OCI-LY1 (cell line): ENCODE measurements at regions not wholly inside any gene's neighbourhood (a gene's known extent, or its start where the extent isn't known, plus 50 kb on each side); places are given as distances from the start of the nearest gene placed in this dataset.

Experiments used
- H2AFZ ChIP-seq: fragments of 200-600 bp; sonication (generic), shearing (Covaris generic); 2 replicates; pipeline ENCODE4 v1.6.0; 2014; ENCODE audit warnings: antibody characterized with exemption, mild to moderate bottlenecking, low read length
- H3F3A ChIP-seq: fragments of 200-600 bp; sonication (generic), shearing (Covaris generic); 2 replicates; pipeline ENCODE4 v1.6.0; 2014; ENCODE audit warnings: mild to moderate bottlenecking, antibody characterized with exemption, low read length, moderate library complexity; ENCODE audit not compliant: insufficient read depth
- H3K27ac ChIP-seq: fragments of 200-600 bp; sonication (generic); 2 replicates; pipeline ENCODE4 v1.5.1; 2014; ENCODE audit warnings: low read length, mixed run types, mild to moderate bottlenecking, low read depth; ENCODE audit not compliant: poor library complexity, severe bottlenecking
- H3K27me3 ChIP-seq: fragments of 200-600 bp; sonication (generic); 2 replicates; pipeline ENCODE4 v1.6.0; 2014; ENCODE audit warnings: antibody characterized with exemption, mild to moderate bottlenecking, low read length, moderate library complexity; ENCODE audit not compliant: insufficient read depth
- H3K36me3 ChIP-seq: fragments of 200-600 bp; sonication (generic); 2 replicates; pipeline ENCODE4 v1.6.1; 2014; ENCODE audit warnings: mild to moderate bottlenecking, antibody characterized with exemption, low read length, moderate library complexity, mixed read lengths; ENCODE audit not compliant: insufficient read depth
- H3K4me1 ChIP-seq: fragments of 200-600 bp; sonication (generic); 2 replicates; pipeline ENCODE4 v1.5.1; 2014; ENCODE audit warnings: mild to moderate bottlenecking, low read length, moderate library complexity; ENCODE audit not compliant: insufficient read depth, severe bottlenecking
- H3K4me2 ChIP-seq: fragments of 200-600 bp; sonication (generic), shearing (Covaris generic); 2 replicates; pipeline ENCODE4 v1.6.1; 2014; ENCODE audit warnings: low read length
- H3K4me3 ChIP-seq: fragments of 200-600 bp; sonication (generic); 2 replicates; pipeline ENCODE4 v1.5.1; 2014; ENCODE audit warnings: low read length, low read depth, mild to moderate bottlenecking, mixed read lengths; ENCODE audit not compliant: poor library complexity, severe bottlenecking
- H3K79me2 ChIP-seq: fragments of 200-600 bp; shearing (Covaris generic); 2 replicates; pipeline ENCODE4 v1.6.1; 2016; ENCODE audit warnings: mixed run types, low read length, mixed read lengths; ENCODE audit not compliant: insufficient read depth
- H3K9ac ChIP-seq: fragments of 200-600 bp; sonication (generic), shearing (Covaris generic); 2 replicates; pipeline ENCODE4 v1.6.1; 2014; ENCODE audit warnings: mild to moderate bottlenecking, low read length, mixed read lengths
- H3K9me2 ChIP-seq: fragments of 200-600 bp; sonication (generic), shearing (Covaris generic); 2 replicates; pipeline ENCODE4 v1.6.1; 2014; ENCODE audit warnings: low read depth, mild to moderate bottlenecking, low read length, mixed read lengths
- H3K9me3 ChIP-seq: fragments of 200-600 bp; shearing (Covaris generic); 2 replicates; pipeline ENCODE4 v1.6.1; 2014; ENCODE audit warnings: low read length, mixed read lengths
- H4K20me1 ChIP-seq: fragments of 200-600 bp; sonication (generic), shearing (Covaris generic); 2 replicates; pipeline ENCODE4 v1.6.0; 2016; ENCODE audit warnings: mild to moderate bottlenecking, low read length; ENCODE audit not compliant: insufficient read depth
- CTCF ChIP-seq: fragments of 200-600 bp; sonication (generic), shearing (Covaris generic); IDR thresholded peaks from 2 replicates; pipeline ENCODE4 v1.5.1; 2017; ENCODE audit warnings: mild to moderate bottlenecking, antibody characterized with exemption, low read length, moderate library complexity, mixed read lengths
- EZH2 ChIP-seq: fragments of 200-600 bp; sonication (generic), shearing (Covaris generic); IDR thresholded peaks from 2 replicates; pipeline ENCODE4 v1.8.0; 2017; ENCODE audit warnings: borderline replicate concordance, mixed run types, mild to moderate bottlenecking, antibody characterized with exemption, low read length, moderate library complexity, mixed read lengths

DNA sequence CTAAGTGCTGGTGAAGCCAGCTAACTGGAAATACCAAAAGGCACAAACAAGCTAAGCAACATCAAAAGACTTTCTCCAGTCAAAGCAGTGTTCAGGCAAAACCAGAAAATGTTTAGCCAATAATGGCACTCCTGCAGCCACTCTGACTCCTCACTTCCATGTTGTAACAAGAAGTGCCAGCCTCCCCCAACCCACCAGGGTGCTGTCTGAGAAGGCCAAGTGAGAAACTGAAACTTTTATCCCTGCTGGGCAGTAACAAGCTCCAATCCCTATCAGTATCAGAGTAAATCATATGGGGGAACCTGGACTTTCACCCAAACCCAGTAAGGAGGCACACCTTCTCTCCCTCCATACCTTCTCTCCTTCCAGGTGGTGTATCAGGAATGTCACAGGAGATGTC is 414.8 kb upstream of the NMUR2 start:
- no peaks in the 10 kb centered on the region for H3K27me3 ChIP-seq
- no peaks in the 10 kb centered on the region for H4K20me1 ChIP-seq
- no peaks in the 10 kb centered on the region for H3F3A ChIP-seq
- H2AFZ ChIP-seq = no peak overlapping the region
- no peaks in the 10 kb centered on the region for H3K9me3 ChIP-seq
- no peaks in the 10 kb centered on the region for H3K9me2 ChIP-seq
- no peaks in the 10 kb centered on the region for H3K79me2 ChIP-seq
- TF ChIP-seq EZH2 = no peak
- TF ChIP-seq CTCF = no peak
- no peak overlapping the region for H3K27ac ChIP-seq
- no peak overlapping the region for H3K9ac ChIP-seq
- no peaks in the 10 kb centered on the region for H3K36me3 ChIP-seq
- no peak overlapping the region for H3K4me2 ChIP-seq
- no peak overlapping the region for H3K4me3 ChIP-seq
- H3K4me1 ChIP-seq = no peaks in the 10 kb centered on the region

DNA sequence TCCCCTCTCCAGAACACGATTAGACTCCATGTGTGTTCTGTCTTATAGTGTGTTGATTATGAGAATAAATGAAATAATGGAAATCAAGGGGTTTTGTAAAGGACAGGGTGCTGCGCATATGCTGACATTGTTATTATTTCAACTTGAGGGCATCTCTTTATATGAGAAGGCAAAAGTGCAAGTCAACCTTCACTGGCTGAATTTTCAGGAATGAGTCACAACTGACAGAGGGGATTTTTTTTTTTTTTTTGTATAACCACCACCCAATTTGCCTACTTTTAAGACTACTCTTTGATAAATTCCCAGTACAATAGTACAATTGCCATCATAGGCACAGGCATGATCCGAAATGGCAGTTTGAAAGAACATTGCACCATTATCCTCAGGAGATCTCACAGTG is 419.2 kb upstream of the NMUR2 start:
- no peaks in the 10 kb centered on the region for H3F3A ChIP-seq
- TF ChIP-seq EZH2 = no peak
- TF ChIP-seq CTCF = no peak
- H3K4me1 ChIP-seq = no peaks in the 10 kb centered on the region
- no peaks in the 10 kb centered on the region for H3K36me3 ChIP-seq
- H3K9ac ChIP-seq = no peak overlapping the region
- H4K20me1 ChIP-seq = no peaks in the 10 kb centered on the region
- no peak overlapping the region for H3K27ac ChIP-seq
- no peak overlapping the region for H2AFZ ChIP-seq
- no peaks in the 10 kb centered on the region for H3K9me2 ChIP-seq
- no peak overlapping the region for H3K4me3 ChIP-seq
- H3K79me2 ChIP-seq = no peaks in the 10 kb centered on the region
- no peaks in the 10 kb centered on the region for H3K27me3 ChIP-seq
- no peaks in the 10 kb centered on the region for H3K9me3 ChIP-seq
- H3K4me2 ChIP-seq = no peak overlapping the region

GRCh38 chr5:152838241-152838786 is 433.2 kb upstream of the NMUR2 start:
- no peak for TF ChIP-seq EZH2
- no peak for TF ChIP-seq CTCF
- no peaks in the 10 kb centered on the region for H3K79me2 ChIP-seq

More at GRCh38 chr5:152838241-152838786, 433.2 kb upstream of the NMUR2 start:
- H3K27me3 ChIP-seq = no peaks in the 10 kb centered on the region
- H3K9ac ChIP-seq = no peak overlapping the region
- no peaks in the 10 kb centered on the region for H3F3A ChIP-seq
- no peaks in the 10 kb centered on the region for H4K20me1 ChIP-seq
- H3K36me3 ChIP-seq = no peaks in the 10 kb centered on the region
- no peak overlapping the region for H3K27ac ChIP-seq
- H3K4me3 ChIP-seq = no peak overlapping the region
- no peak overlapping the region for H3K4me2 ChIP-seq
- no peaks in the 10 kb centered on the region for H3K4me1 ChIP-seq
- no peaks in the 10 kb centered on the region for H3K9me3 ChIP-seq
- no peaks in the 10 kb centered on the region for H3K9me2 ChIP-seq
- no peak overlapping the region for H2AFZ ChIP-seq
